A549 (cell line): ENCODE measurements at regions not wholly inside any gene's neighbourhood (a gene's known extent, or its start where the extent isn't known, plus 50 kb on each side); places are given as distances from the start of the nearest gene placed in this dataset.

Experiments
- ATAC-seq, 2 experiments: fragments of 200-7000 bp in 1 of 2; fragments of >200 bp in 1 of 2; cut with Nextera tagmentation in 1 of 2; cut with Tn5 transposase in 1 of 2; 3 replicates each; pipeline versions ENCODE4 v1.8.0 to v1.9.1; 2018 to 2020; ENCODE audit warnings: mild to moderate bottlenecking in 1 of 2, moderate library complexity in 1 of 2
- CTCF ChIA-PET: fragments of 300-600 bp; sonication (Branson Sonifier 250); formaldehyde crosslinking; extraction: SDS; loops from one replicate; lab custom pipeline; 2021; ENCODE audit warnings: antibody characterized with exemption, inconsistent platforms; lab: Yijun Ruan, JAX
- POLR2A ChIA-PET: fragments of 350-600 bp; formaldehyde crosslinking; extraction: SDS; loops from one replicate; lab custom pipeline; 2021; ENCODE audit warnings: antibody characterized with exemption, inconsistent platforms; lab: Yijun Ruan, JAX
- DNase-seq, 2 experiments: peaks; one replicate each; pipeline versions ENCODE4 v3.0.0 to v3.0.0-alpha.2; 2011 to 2016; ENCODE audit warnings: low read depth in 1 of 2, low spot score in 1 of 2
- FAIRE-seq: peaks from 2 replicates; lab custom pipeline; 2011; peaks lifted over from hg19 to GRCh38; lab: Jason Lieb, UNC
- H3K27ac ChIP-seq, 2 experiments: fragments of >200 bp; sonication (Bioruptor Twin); formaldehyde crosslinking; 3 replicates each; pipeline ENCODE4 v1.5.1; 2016 to 2017
- H3K4me1 ChIP-seq: fragments of >200 bp; sonication (Bioruptor Twin); formaldehyde crosslinking; 3 replicates; pipeline ENCODE4 v1.6.1; 2016
- H3K4me2 ChIP-seq: fragments of >200 bp; sonication (Bioruptor Twin); formaldehyde crosslinking; 3 replicates; pipeline ENCODE4 v1.6.1; 2016
- H3K4me3 ChIP-seq: fragments of >200 bp; sonication (Bioruptor Twin); formaldehyde crosslinking; 3 replicates; pipeline ENCODE4 v1.5.1; 2016
- H3K9me3 ChIP-seq: fragments of >200 bp; sonication (Bioruptor Twin); formaldehyde crosslinking; 3 replicates; pipeline ENCODE4 v1.6.1; 2016
- BHLHE40 ChIP-seq: IDR thresholded peaks from 2 replicates; pipeline ENCODE4 v1.6.1; 2012; ENCODE audit warnings: low read depth, low read length, inconsistent platforms
- CBX2 ChIP-seq: fragments of 200-600 bp; sonication (generic); IDR thresholded peaks from 2 replicates; pipeline ENCODE4 v1.6.1; 2016; ENCODE audit warnings: low read depth, mild to moderate bottlenecking, borderline replicate concordance
- CHD4 ChIP-seq: fragments of 200-600 bp; sonication (generic); IDR thresholded peaks from 2 replicates; pipeline ENCODE4 v1.6.1; 2016; ENCODE audit warnings: antibody characterized with exemption, mild to moderate bottlenecking, borderline replicate concordance
- EP300 ChIP-seq, 2 experiments: fragments of >200 bp; sonication (Bioruptor Twin); formaldehyde crosslinking; IDR thresholded peaks; 2 replicates in 1 of 2; 3 replicates in 1 of 2; pipeline ENCODE4 v1.6.1; 2016 to 2017
- FOSB ChIP-seq: fragments of 250-450 bp; sonication (Bioruptor Pico); IDR thresholded peaks from 2 replicates; pipeline ENCODE4 v1.5.0; 2020; ENCODE audit warnings: mild to moderate bottlenecking, moderate library complexity
- HEYL ChIP-seq: fragments of 250-450 bp; sonication (Bioruptor Pico); IDR thresholded peaks from 2 replicates; pipeline ENCODE4 v1.8.0; 2021; ENCODE audit warnings: mild to moderate bottlenecking, moderate library complexity
- HOXA7 ChIP-seq: fragments of 250-450 bp; sonication (Bioruptor Pico); IDR thresholded peaks from 2 replicates; pipeline ENCODE4 v1.5.0; 2020; ENCODE audit warnings: mild to moderate bottlenecking, moderate library complexity
- HOXB13 ChIP-seq: fragments of 250-450 bp; sonication (Bioruptor Pico); IDR thresholded peaks from 2 replicates; pipeline ENCODE4 v1.5.0; 2020; ENCODE audit warnings: low read depth, mild to moderate bottlenecking, moderate library complexity
- JUNB ChIP-seq: fragments of >200 bp; sonication (Bioruptor Twin); formaldehyde crosslinking; IDR thresholded peaks from 2 replicates; pipeline ENCODE4 v1.6.1; 2016
- KDM1A ChIP-seq: fragments of 200-600 bp; sonication (generic); IDR thresholded peaks from 2 replicates; pipeline ENCODE4 v1.6.1; 2016; ENCODE audit warnings: low read depth, mild to moderate bottlenecking
- MAFK ChIP-seq: fragments of 450-650 bp; IDR thresholded peaks from 2 replicates; pipeline ENCODE4 v1.6.1; 2014; ENCODE audit not compliant: partially characterized antibody
- MYC ChIP-seq: IDR thresholded peaks from 2 replicates; pipeline ENCODE4 v1.6.1; 2012; ENCODE audit warnings: mild to moderate bottlenecking, inconsistent platforms, low read length, improper control_type of control experiment, borderline replicate concordance
- NFE2L2 ChIP-seq: fragments of 150-350 bp; conservative IDR thresholded peaks from 2 replicates; pipeline ENCODE4 v1.6.1; 2014; ENCODE audit warnings: low read length
- NR3C1 ChIP-seq: fragments of >200 bp; sonication (Bioruptor Twin); formaldehyde crosslinking; IDR thresholded peaks from 3 replicates; pipeline ENCODE4 v1.6.1; 2017
- POLR2A ChIP-seq: IDR thresholded peaks from 2 replicates; pipeline ENCODE4 v1.6.1; 2012; ENCODE audit warnings: mild to moderate bottlenecking, low read length
- POLR2AphosphoS2 ChIP-seq: conservative IDR thresholded peaks from 2 replicates; pipeline ENCODE4 v1.6.1; 2012; ENCODE audit warnings: low read length, improper control_type of control experiment, inconsistent platforms
- RAD21 ChIP-seq, 2 experiments: fragments of >200 bp in 1 of 2; sonication (Bioruptor Twin) in 1 of 2; formaldehyde crosslinking in 1 of 2; IDR thresholded peaks in 1 of 2; conservative IDR thresholded peaks in 1 of 2; 2 replicates in 1 of 2; 3 replicates in 1 of 2; pipeline ENCODE4 v1.6.1; 2012 to 2018; ENCODE audit warnings: inconsistent platforms in 1 of 2
- RCOR1 ChIP-seq: fragments of 150-350 bp; IDR thresholded peaks from 2 replicates; pipeline ENCODE4 v1.6.1; 2014; ENCODE audit warnings: antibody characterized with exemption, low read length, low read depth
- RNF2 ChIP-seq: fragments of 200-600 bp; sonication (generic); IDR thresholded peaks from 2 replicates; pipeline ENCODE4 v1.6.1; 2016; ENCODE audit warnings: low read depth, mild to moderate bottlenecking, antibody characterized with exemption, moderate library complexity, borderline replicate concordance
- SMC3 ChIP-seq: fragments of >200 bp; sonication (Bioruptor Twin); formaldehyde crosslinking; IDR thresholded peaks from 3 replicates; pipeline ENCODE4 v1.6.1; 2018; ENCODE audit warnings: inconsistent platforms
- SREBF2 ChIP-seq: fragments of 450-650 bp; IDR thresholded peaks from 2 replicates; pipeline ENCODE4 v1.6.1; 2014; ENCODE audit warnings: mild to moderate bottlenecking, moderate library complexity
- TP53 ChIP-seq: fragments of 250-450 bp; sonication (Bioruptor Pico); IDR thresholded peaks from 2 replicates; pipeline ENCODE4 v1.5.0; 2021; ENCODE audit warnings: mild to moderate bottlenecking, moderate library complexity
- ZC3H11A ChIP-seq: fragments of 450-650 bp; IDR thresholded peaks from 2 replicates; pipeline ENCODE4 v1.6.1; 2014; ENCODE audit warnings: antibody characterized with exemption, mild to moderate bottlenecking
- ZFP36 ChIP-seq: fragments of 450-650 bp; IDR thresholded peaks from 2 replicates; pipeline ENCODE4 v1.6.1; 2014; ENCODE audit warnings: borderline replicate concordance; ENCODE audit not compliant: partially characterized antibody
- ZNF302 ChIP-seq: fragments of 250-450 bp; sonication (Bioruptor Pico); IDR thresholded peaks from 2 replicates; pipeline ENCODE4 v1.9.0; 2021; ENCODE audit warnings: inconsistent platforms, mild to moderate bottlenecking, moderate library complexity
- WGBS: methylation state at CpG from one replicate; pipeline ENCODE4 v1.1.6; 2017; ENCODE audit errors: missing lambda C conversion rate; 5-methylcytosine and 5-hydroxymethylcytosine counted together
- TF ChIP-seq, protein P1 (sequence below): IDR thresholded peaks from 2 replicates; pipeline ENCODE4 v1.6.1; 2012
- TF ChIP-seq, protein P2 (sequence below): fragments of 200-600 bp; sonication (generic); IDR thresholded peaks from 2 replicates; pipeline ENCODE4 v1.6.1; 2016; ENCODE audit warnings: antibody characterized with exemption, mild to moderate bottlenecking, moderate library complexity
- TF ChIP-seq, protein P3 (sequence below): fragments of 250-450 bp; sonication (Bioruptor Pico); IDR thresholded peaks from 2 replicates; pipeline ENCODE4 v1.5.0; 2021; ENCODE audit warnings: mild to moderate bottlenecking, moderate library complexity, borderline replicate concordance

DNA sequence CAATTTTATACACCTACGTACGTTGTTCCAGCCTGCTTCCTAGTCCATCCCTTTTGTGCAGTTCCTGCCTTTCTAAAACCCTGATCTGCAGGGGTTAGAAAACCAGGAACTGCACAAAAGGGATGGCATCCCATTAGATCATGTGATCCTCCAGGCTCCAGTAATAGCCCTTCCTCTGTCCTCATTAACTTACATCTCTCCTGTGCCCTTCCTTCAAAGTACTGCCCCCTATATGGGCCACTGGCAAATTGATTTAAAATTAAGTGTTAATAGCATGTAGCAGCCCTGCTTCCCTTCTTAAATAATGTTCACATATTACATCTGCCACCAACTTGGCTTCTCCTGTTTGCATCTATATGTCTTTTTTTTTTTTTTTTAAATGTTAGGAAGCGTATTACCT is 61.3 kb upstream of the NXPH2 start:
- no peaks in the 10 kb centered on the region for H3K4me1 ChIP-seq
- no peaks in the 10 kb centered on the region for H3K9me3 ChIP-seq
- no peak for FAIRE-seq
- ChIA-PET POLR2A (no interaction called here), CTCF (interaction anchor here (1.4 to 5.0 kb wide), 2 partner anchors 14 to 19 kb away, joined by 3 to 28 read pairs; no protein-coding TSS in a partner anchor)
- DNase-seq: no peak
- ATAC-seq: no peak
- no peak overlapping the region for H3K27ac ChIP-seq
- no peak for TF ChIP-seq ZC3H11A
- TF ChIP-seq JUNB: no peak
- TF ChIP-seq EP300 (IDR thresholded peaks at IDR 0.05): no peak
- no peak for TF ChIP-seq SMC3
- no peak for TF ChIP-seq HEYL (CRISPR knock-in tag)
- TF ChIP-seq, protein P1, sequence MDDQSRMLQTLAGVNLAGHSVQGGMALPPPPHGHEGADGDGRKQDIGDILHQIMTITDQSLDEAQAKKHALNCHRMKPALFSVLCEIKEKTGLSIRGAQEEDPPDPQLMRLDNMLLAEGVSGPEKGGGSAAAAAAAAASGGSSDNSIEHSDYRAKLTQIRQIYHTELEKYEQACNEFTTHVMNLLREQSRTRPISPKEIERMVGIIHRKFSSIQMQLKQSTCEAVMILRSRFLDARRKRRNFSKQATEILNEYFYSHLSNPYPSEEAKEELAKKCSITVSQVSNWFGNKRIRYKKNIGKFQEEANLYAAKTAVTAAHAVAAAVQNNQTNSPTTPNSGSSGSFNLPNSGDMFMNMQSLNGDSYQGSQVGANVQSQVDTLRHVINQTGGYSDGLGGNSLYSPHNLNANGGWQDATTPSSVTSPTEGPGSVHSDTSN: no peak
- no peak for TF ChIP-seq RCOR1
- no peak for TF ChIP-seq TP53 (CRISPR knock-in tag)
- no peak for TF ChIP-seq BHLHE40
- TF ChIP-seq SREBF2: no peak
- no peak for TF ChIP-seq MAFK
- TF ChIP-seq KDM1A: no peak
- no peak overlapping the region for H3K4me2 ChIP-seq
- H3K4me3 ChIP-seq: no peak overlapping the region
- WGBS: 88% methylated on average over 3 of the region's 3 CpGs

DNA sequence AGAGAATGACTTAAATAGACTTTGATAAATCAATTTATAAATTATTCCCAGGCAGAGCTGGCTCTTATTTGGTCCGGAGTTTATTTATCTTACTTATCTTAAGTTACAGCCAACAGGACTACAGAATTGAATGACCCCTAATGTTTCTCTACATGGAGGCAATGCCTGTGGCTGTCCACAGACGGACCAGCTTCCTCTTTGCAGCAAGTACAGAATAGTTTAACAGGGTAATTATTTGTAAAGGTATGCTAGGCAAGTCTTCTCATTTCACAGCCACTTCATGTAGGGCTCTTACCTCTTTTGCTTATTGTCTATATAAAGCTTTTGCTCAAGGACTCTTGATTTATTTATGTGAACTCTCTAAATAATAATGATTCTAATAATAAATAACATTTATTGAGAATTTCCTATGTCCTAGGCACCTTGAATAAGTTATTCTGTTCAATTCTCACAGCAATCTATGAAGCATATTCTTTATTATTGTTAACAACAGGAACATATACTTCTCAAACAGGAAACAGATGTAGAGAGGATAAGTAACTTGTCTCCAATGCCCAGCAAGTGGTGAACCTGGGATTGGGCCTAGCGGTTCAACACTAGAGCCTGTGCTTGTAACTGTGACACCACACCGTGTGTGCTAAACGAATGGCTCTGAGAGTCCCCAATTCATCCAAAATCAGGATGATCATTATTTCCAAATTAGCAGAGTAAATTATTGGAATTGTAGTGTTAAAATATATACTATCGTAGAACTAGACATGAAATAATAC is 58.8 kb upstream of the NXPH2 start:
- Histone ChIP-seq H3K9me3 (no peaks in the 10 kb centered on the region), H3K4me3 (no peak overlapping the region), H3K27ac (no peak overlapping the region), H3K4me2 (no peak overlapping the region), H3K4me1 (no peaks in the 10 kb centered on the region)
- ChIA-PET CTCF (interaction anchor here (0.6 to 1.5 kb wide), 2 partner anchors 10 to 12 kb away, joined by 3 to 4 read pairs; no protein-coding TSS in a partner anchor), POLR2A (no interaction called here)
- TF ChIP-seq RCOR1 (no peak), POLR2A (no peak), SREBF2 (no peak), CBX2 (no peak), NFE2L2 (no peak), CHD4 (no peak), RAD21 (conservative IDR thresholded peaks at IDR 0.05 in 1 of 2, IDR thresholded peaks at IDR 0.05 in 1 of 2) (no peak), EP300 (IDR thresholded peaks at IDR 0.05) (no peak), ZFP36 (no peak), HOXB13 (CRISPR knock-in tag) (no peak), RNF2 (no peak), FOSB (no peak), POLR2AphosphoS2 (no peak), HOXA7 (CRISPR knock-in tag) (no peak), NR3C1 (no peak), ZNF302 (CRISPR knock-in tag) (no peak), JUNB (no peak), MYC (no peak)
- TF ChIP-seq, protein P2, sequence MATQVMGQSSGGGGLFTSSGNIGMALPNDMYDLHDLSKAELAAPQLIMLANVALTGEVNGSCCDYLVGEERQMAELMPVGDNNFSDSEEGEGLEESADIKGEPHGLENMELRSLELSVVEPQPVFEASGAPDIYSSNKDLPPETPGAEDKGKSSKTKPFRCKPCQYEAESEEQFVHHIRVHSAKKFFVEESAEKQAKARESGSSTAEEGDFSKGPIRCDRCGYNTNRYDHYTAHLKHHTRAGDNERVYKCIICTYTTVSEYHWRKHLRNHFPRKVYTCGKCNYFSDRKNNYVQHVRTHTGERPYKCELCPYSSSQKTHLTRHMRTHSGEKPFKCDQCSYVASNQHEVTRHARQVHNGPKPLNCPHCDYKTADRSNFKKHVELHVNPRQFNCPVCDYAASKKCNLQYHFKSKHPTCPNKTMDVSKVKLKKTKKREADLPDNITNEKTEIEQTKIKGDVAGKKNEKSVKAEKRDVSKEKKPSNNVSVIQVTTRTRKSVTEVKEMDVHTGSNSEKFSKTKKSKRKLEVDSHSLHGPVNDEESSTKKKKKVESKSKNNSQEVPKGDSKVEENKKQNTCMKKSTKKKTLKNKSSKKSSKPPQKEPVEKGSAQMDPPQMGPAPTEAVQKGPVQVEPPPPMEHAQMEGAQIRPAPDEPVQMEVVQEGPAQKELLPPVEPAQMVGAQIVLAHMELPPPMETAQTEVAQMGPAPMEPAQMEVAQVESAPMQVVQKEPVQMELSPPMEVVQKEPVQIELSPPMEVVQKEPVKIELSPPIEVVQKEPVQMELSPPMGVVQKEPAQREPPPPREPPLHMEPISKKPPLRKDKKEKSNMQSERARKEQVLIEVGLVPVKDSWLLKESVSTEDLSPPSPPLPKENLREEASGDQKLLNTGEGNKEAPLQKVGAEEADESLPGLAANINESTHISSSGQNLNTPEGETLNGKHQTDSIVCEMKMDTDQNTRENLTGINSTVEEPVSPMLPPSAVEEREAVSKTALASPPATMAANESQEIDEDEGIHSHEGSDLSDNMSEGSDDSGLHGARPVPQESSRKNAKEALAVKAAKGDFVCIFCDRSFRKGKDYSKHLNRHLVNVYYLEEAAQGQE: no peak
- TF ChIP-seq, protein P3, sequence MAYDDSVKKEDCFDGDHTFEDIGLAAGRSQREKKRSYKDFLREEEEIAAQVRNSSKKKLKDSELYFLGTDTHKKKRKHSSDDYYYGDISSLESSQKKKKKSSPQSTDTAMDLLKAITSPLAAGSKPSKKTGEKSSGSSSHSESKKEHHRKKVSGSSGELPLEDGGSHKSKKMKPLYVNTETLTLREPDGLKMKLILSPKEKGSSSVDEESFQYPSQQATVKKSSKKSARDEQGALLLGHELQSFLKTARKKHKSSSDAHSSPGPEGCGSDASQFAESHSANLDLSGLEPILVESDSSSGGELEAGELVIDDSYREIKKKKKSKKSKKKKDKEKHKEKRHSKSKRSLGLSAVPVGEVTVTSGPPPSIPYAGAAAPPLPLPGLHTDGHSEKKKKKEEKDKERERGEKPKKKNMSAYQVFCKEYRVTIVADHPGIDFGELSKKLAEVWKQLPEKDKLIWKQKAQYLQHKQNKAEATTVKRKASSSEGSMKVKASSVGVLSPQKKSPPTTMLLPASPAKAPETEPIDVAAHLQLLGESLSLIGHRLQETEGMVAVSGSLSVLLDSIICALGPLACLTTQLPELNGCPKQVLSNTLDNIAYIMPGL (CRISPR knock-in tag): no peak
- DNase-seq: no peak
- no peak for FAIRE-seq
- no peak for ATAC-seq
- 54% methylated on average over 6 of the region's 6 CpGs for WGBS
